Cardiac fibroblast (primary cell): ENCODE measurements at regions not wholly inside any gene's neighbourhood (a gene's known extent, or its start where the extent isn't known, plus 50 kb on each side); places are given as distances from the start of the nearest gene placed in this dataset.

Experiments used
- DNase-seq, 2 donors: peaks; one replicate each; pipeline versions ENCODE4 v3.0.0 to v3.0.0-alpha.2; 2010; ENCODE audit warnings: low read depth in 2 of 2
- H3K4me3 ChIP-seq, 2 donors: replicated peaks in 1 of 2; 1 replicate in 1 of 2; 2 replicates in 1 of 2; pipeline ENCODE4 v1.5.1; 2011; ENCODE audit warnings: low read depth in 2 of 2, low read length in 2 of 2, mild to moderate bottlenecking in 2 of 2, moderate library complexity in 1 of 2
- CTCF ChIP-seq: IDR thresholded peaks from one replicate; pipeline ENCODE4 v1.5.1; 2011; ENCODE audit warnings: low read depth, mild to moderate bottlenecking, low read length, inconsistent platforms

GRCh38 chr11:92888696-92889095 lies 80.8 kb upstream of the MTNR1B start:
- no peak overlapping the region for H3K4me3 ChIP-seq
- no peak for TF ChIP-seq CTCF
- DNase-seq, result no peak

- TF ChIP-seq CTCF, result no peak
- no peak overlapping the region for H3K4me3 ChIP-seq
- no peak for DNase-seq
These were observed 78.6 kb upstream of the MTNR1B start for GRCh38 chr11:92890846-92891245.

GRCh38 chr11:92892802-92893684 lies 76.4 kb upstream of the MTNR1B start:
- no peak overlapping the region for H3K4me3 ChIP-seq
- DNase-seq, result no peak
- no peak for TF ChIP-seq CTCF

GRCh38 chr11:92894197-92894596 lies 75.3 kb upstream of the MTNR1B start:
- H3K4me3 ChIP-seq, result no peak overlapping the region
- DNase-seq, result no peak
- TF ChIP-seq CTCF, result no peak

DNA sequence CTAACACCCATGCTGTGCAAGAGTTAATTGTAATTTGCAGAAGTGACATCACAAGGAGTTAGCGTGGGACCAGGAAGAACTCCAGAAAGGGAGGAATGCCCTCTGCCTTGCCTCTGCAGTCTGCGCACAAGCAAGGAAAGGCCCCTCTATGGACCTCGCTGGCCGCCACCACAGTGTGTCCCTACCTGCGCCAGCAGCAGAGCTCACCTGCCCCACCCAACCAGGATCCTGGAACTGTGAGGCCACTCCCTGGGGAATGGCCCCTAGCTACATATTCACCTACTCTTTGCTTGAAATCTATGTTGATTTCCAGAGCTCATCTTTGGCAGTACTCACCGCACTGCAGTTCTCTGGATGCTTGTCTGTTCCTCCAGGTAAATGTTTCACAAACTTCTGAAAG lies 72.0 kb upstream of the MTNR1B start:
- TF ChIP-seq CTCF, result no peak
- H3K4me3 ChIP-seq, result no peak overlapping the region
- no peak for DNase-seq

- no peak overlapping the region for H3K4me3 ChIP-seq
- DNase-seq, result no peak
- no peak for TF ChIP-seq CTCF
These were observed 67.0 kb upstream of the MTNR1B start for GRCh38 chr11:92902417-92902816.
